GM12873 (cell line): ENCODE measurements at regions not wholly inside any gene's neighbourhood (a gene's known extent, or its start where the extent isn't known, plus 50 kb on each side); places are given as distances from the start of the nearest gene placed in this dataset.

ENCODE experiments used
- CTCF ChIP-seq: IDR thresholded peaks from 2 replicates; pipeline ENCODE4 v1.5.1; 2012; ENCODE audit warnings: low read depth, mild to moderate bottlenecking, moderate library complexity, low read length, control low read depth; ENCODE audit not compliant: insufficient read depth; ENCODE audit errors: missing control alignments

- no peak for TF ChIP-seq CTCF
Observed at GRCh38 chr9:115837618-115838017, 316.0 kb upstream of the PAPPA start.

GRCh38 chr9:115838417-115838816 is 315.2 kb upstream of the PAPPA start:
- TF ChIP-seq CTCF = no peak

GRCh38 chr9:115845648-115846312 is 307.8 kb upstream of the PAPPA start:
- TF ChIP-seq CTCF = no peak

GRCh38 chr9:115847216-115847615 is 306.4 kb upstream of the PAPPA start:
- no peak for TF ChIP-seq CTCF

GRCh38 chr9:115849679-115850412 is 303.7 kb upstream of the PAPPA start:
- TF ChIP-seq CTCF = no peak

GRCh38 chr9:115850548-115851304 is 302.9 kb upstream of the PAPPA start:
- TF ChIP-seq CTCF = no peak
